Omental fat pad (tissue), 3 donors: ENCODE measurements at regions not wholly inside any gene's neighbourhood (a gene's known extent, or its start where the extent isn't known, plus 50 kb on each side); places are given as distances from the start of the nearest gene placed in this dataset.

Source experiments
- ATAC-seq: fragments of 150-250 bp; one replicate; pipeline ENCODE4 v1.9.1; 2016; ENCODE audit warnings: mild to moderate bottlenecking, moderate library complexity; ENCODE audit not compliant: low FRiP score
- DNase-seq: peaks from one replicate; pipeline ENCODE4 v3.0.0-alpha.2; 2019; ENCODE audit warnings: low spot score
- TF ChIP-seq, protein P1 (sequence below), 3 donors: fragments of 450-650 bp; IDR thresholded peaks; one replicate each; pipeline ENCODE4 v1.5.1; 2016 to 2017; ENCODE audit warnings: antibody characterized with exemption in 3 of 3, mild to moderate bottlenecking in 3 of 3, moderate library complexity in 2 of 3

DNA sequence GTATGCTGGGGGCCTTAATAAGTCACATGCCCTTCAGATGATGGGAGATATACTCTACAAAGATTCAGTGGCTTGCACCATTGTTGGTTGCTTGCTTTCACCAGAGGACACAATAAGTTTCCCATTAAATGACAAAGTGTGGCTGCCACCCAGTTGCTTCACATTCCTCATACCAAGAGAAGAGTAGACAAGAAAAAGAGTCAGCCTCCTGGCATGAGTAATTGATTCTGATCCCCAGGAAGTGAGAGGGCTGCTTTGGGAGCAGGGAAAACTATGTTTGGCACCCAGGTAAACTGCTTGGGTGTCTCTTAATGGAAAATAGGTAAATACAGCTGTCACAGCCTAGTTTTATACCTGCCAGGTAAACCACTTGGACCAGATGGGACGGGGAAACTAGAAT lies 66.7 kb upstream of the IL6 start:
- ATAC-seq: no peak
- DNase-seq: no peak
- TF ChIP-seq, protein P1, sequence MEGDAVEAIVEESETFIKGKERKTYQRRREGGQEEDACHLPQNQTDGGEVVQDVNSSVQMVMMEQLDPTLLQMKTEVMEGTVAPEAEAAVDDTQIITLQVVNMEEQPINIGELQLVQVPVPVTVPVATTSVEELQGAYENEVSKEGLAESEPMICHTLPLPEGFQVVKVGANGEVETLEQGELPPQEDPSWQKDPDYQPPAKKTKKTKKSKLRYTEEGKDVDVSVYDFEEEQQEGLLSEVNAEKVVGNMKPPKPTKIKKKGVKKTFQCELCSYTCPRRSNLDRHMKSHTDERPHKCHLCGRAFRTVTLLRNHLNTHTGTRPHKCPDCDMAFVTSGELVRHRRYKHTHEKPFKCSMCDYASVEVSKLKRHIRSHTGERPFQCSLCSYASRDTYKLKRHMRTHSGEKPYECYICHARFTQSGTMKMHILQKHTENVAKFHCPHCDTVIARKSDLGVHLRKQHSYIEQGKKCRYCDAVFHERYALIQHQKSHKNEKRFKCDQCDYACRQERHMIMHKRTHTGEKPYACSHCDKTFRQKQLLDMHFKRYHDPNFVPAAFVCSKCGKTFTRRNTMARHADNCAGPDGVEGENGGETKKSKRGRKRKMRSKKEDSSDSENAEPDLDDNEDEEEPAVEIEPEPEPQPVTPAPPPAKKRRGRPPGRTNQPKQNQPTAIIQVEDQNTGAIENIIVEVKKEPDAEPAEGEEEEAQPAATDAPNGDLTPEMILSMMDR (IDR thresholded peaks at IDR 0.05): no peak

DNA sequence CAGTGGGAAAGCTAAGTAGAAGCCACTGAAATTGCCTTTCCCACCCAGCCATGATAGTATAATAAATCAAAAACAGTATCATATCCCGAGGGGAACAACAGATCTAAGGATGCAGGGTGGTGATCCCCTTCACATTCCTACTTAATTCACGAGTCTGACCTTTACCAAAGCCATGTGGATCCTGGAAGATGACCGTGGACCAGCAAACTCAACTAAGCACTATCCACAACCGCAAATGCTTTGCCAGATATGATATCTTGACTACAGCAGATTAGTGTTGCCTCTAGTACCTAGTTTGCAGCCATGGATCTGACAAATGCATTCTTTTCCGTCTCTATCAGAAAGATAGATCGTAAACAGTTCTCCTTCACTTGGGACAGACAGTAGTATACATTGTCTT lies 67.3 kb upstream of the IL6 start:
- no peak for DNase-seq
- TF ChIP-seq, protein P1 (IDR thresholded peaks at IDR 0.05): no peak
- no peak for ATAC-seq

GRCh38 chr7:22658031-22658430 lies 69.0 kb upstream of the IL6 start:
- DNase-seq (no peak), ATAC-seq (no peak)
- TF ChIP-seq, protein P1 (IDR thresholded peaks at IDR 0.05): no peak

DNA sequence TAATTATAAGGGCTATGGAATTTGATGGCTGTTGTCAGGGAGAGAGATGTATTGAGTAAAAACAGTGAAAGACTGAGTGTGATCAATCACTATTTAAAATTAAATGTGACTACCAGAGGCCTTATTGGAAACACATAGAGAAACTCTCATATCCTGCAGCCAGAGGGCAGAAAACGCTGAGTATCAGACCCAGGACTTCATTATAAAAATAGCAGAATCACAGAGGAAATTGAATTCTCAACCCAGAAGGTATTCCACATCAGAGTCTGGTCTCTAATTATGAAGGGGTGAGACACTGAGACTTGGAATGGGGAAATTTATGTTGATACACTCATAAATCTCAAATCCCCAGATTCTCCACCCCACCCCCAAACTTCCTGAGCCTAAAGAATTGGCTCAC lies 69.5 kb upstream of the IL6 start:
- DNase-seq (no peak), ATAC-seq (no peak)
- TF ChIP-seq, protein P1 (IDR thresholded peaks at IDR 0.05): no peak

DNA sequence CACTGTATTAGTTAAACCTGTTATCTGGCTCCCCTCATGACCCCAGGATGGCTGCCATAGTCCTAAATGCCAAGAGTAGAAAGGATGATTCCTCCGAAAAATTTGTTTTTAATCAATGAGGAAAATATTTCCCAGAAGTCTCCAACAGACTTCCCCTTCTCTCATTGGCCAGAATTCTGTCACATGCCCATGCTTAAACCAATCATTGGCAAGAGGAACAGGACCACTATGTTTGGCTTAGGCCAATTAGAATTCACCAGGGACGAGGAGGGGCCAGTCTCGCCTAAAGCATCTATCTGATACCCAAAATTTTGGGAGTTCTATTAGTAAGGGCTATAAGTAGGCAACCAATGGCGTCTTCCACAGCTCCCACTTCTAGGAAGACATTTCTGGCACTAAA lies 71.2 kb upstream of the IL6 start:
- TF ChIP-seq, protein P1 (IDR thresholded peaks at IDR 0.05): no peak
- ATAC-seq: no peak

DNA sequence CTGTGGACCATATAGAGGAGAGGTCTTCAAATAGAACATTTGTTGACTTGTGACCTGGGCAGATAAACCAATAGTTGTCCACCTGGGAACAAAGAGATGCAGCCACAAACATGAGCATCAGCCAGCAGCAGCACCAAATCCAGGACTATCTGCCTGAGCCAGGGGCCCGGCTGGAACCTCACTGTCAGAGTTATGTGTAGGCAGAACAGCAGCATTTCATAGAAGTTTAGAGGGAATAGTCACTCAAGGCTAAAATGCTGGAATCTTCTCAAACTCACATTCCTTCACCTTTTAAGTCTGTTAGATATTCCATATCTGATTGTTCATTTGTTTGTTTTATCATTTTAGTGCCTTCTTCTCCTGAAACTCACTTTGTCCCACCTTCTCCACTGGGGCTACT lies 72.2 kb upstream of the IL6 start:
- DNase-seq (no peak), ATAC-seq (no peak)
- TF ChIP-seq, protein P1 (IDR thresholded peaks at IDR 0.05): no peak

More for the DNA sequence above, 71.2 kb upstream of the IL6 start:
- no peak for DNase-seq

DNA sequence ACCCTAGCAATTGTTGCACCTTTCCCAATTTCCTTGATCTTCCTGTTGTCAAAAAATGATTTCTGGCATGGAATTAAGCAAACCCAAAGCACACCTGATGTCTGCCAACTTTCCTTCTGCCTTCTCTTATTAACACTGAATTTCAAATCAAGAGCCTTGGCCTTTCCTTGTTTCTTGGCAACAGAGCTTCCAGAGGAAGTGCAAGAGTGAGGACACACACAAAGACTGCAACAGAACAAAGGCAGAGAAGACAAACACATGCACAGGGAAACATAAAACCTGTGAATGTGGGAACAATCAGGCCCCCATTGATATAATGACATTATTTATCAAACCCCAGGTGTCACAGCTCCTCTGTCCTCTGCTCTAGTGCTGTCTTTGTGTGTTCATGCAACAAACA lies 73.0 kb upstream of the IL6 start:
- ATAC-seq (no peak), DNase-seq (no peak)
- TF ChIP-seq, protein P1 (IDR thresholded peaks at IDR 0.05): no peak
